Skin epidermis (tissue), 12 donors: ENCODE measurements at regions not wholly inside any gene's neighbourhood (a gene's known extent, or its start where the extent isn't known, plus 50 kb on each side); places are given as distances from the start of the nearest gene placed in this dataset.

Experiments used
- H3K27ac ChIP-seq, 21 experiments: fragments of 200-600 bp; sonication (generic) in 11 of 21; one replicate each; pipeline ENCODE4 v1.5.0; 2020; ENCODE audit warnings: mild to moderate bottlenecking in 3 of 21, inconsistent platforms in 2 of 21, moderate library complexity in 2 of 21
- H3K4me3 ChIP-seq, 7 experiments: fragments of 200-600 bp; sonication (generic) in 2 of 7; one replicate each; pipeline ENCODE4 v1.5.0; 2020; ENCODE audit warnings: inconsistent platforms in 2 of 7, mild to moderate bottlenecking in 2 of 7, moderate library complexity in 1 of 7

DNA sequence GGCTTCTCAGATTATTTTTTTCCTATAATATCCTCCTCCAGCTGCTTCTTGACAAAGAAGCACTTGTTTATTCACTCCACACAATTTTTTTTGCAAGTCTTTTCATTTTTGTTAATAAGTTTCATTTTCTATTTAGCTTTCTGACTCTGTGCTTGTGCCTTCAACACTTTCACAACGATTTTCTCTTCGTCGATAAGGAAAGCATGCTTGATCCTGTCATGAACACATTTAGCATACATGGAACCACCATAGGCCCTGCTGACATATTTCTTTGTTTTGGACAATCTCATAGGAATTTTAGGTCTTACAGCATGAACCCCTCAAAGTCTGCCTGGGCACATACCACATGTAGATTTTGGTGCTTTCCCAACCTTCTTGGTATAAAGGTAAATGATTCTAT is 346.0 kb downstream of the KCNRG start:
- Histone ChIP-seq H3K4me3 (no peak overlapping the region), H3K27ac (peak overlapping the region in 1 of 21 experiments; percentile 53)

DNA sequence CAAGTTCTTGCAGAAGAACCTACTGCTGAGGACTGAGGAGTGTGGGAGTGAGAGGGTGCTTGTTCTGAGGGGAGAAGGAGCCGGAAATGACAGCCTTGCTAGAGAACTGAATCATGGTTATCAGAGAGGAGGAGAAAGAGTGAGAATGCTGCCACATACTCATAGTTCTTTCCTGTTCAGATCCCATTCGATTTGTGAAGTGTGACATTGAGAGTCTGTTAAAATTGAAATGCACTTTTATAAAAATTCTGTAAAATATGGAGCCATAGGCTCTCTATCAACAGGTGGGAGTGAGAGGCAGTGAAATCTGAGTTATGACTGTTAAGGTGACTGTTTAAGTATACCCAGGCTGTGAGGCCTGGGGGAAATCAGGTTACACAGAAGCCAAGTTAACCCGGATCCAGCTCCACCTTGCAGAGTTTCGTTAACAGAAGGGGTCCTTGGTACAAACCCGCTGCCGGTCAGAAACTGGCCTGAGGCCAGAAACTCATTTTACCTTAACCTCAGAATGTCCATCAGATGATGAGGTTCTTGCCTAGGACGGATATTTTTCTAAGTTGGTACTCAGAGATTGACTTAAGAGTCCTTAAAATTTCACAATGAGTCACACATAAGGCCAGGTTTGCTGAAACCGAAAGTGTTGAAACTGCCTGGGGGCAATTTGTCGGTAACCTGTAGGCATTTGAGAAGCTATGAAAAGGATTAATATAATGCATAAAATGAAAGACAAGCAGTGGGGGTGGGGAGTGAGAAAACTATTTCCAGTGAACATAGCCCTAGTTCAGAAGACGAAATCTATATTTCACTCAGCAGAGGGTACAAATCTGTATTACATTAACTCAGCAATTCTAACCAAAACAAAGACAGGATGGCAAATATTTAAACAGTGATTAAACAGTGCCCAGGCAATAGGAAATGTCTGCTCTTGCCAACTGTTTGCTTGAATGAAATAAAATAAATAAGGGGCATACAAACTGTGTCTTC is 350.5 kb downstream of the KCNRG start:
- no peak overlapping the region for H3K4me3 ChIP-seq

DNA sequence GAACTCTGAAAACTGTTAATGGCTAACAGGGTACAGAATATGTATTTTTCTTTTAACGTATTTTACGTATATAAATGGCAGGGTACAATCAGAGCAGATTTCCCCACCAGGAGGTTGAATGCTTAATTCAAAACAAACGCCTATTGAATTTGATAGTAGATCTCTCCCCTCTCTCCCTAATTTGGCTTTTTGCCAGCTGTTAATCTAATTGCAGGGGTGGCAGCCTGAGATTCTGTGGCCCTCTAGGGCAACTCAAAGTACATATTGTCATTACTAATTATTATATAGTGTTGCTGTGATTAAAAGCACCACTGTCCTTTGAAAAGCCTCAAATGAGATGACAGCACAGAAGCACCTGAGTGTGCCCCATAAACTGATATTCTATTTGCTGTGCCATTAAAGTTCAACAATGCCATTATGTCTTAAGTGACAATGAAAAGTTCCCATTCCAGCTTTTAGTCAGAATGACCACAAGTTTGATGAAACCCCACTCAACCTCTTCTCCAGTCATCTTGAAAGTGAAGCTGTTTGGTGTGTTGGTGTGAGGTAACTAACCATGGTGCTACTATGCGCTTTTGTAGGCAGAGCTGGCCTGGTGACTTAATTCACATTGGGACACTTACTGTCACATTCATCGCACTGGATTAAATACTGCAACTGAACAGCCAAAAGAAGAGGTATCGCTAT is 351.4 kb downstream of the KCNRG start:
- Histone ChIP-seq H3K4me3 (no peak overlapping the region), H3K27ac (peak overlapping the region in 8 of 21 experiments; percentile 1 to 85 (median 44))

More for the DNA sequence above, 350.5 kb downstream of the KCNRG start:
- peak overlapping the region in 9 of 21 experiments; percentile 1 to 85 (median 50) for H3K27ac ChIP-seq

DNA sequence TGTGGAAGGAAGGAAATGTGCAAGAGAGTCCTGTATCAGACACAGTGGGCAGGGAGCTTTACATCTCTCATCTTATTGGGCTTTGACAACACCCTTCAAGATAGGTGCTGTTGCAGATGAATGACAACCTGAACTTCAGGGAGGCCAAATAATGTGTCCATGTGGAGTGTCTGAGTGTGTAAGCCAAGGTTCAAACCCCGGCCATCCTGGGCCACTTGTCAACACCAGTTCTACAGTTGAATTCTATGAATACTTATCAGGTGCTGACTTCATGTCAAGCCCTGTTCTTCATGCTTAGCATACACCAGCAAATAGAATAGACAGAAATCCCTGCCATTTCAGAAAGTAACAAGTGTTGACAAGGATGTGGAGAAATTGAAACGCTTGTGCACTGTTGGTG is 354.4 kb downstream of the KCNRG start:
- H3K27ac ChIP-seq, result no peak overlapping the region

DNA sequence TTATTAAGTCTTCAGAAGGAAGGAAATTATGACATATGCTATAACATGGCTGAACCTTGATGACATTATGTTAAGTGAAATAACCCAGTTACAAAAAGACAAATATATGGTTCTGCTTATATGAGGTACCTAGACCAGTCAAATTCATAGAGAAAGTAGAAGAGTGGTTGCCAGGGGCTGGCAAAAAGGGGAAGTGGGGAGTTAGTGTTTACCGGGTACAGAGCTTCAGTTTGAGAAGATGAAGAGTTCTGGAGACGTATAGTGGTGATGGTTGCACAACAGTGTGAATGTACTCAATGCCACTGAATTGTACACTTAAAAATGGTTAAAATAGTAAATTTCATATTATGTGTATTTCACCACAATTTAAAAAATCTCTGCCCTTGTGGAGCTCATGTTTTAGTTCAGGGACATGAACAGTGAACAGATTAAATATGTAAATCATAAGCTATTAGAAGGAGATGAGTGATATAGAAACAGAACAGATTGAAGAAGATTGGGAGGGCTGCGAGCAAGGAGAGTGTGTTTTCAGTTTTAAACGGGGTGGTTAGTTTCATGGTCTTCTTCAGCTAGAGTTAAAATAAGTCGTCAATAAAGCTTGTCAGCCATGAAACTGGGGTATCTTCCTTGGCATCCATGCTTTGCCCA is 355.2 kb downstream of the KCNRG start:
- Histone ChIP-seq H3K4me3 (no peak overlapping the region), H3K27ac (no peak overlapping the region)

More for the DNA sequence above, 354.4 kb downstream of the KCNRG start:
- no peak overlapping the region for H3K4me3 ChIP-seq

DNA sequence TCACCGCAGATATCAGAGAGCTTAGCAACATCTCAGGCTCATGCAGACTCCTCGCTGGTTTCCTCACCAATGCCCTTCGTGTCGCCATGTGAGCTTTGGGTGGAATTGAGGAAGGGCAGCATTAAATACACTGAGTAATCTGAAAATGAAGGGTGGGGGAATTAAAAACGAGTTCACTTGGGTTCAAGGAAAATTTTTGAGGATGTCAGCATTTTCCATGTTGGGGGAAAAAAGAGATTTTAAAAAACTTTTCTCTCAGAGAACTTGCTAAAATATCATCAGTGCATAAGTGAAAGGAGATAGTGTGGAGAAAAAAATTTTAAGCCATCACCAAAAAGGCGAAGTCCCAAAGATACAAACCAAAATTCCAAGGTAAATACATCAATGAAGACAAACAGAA is 359.3 kb downstream of the KCNRG start:
- Histone ChIP-seq H3K4me3 (no peak overlapping the region), H3K27ac (no peak overlapping the region)

DNA sequence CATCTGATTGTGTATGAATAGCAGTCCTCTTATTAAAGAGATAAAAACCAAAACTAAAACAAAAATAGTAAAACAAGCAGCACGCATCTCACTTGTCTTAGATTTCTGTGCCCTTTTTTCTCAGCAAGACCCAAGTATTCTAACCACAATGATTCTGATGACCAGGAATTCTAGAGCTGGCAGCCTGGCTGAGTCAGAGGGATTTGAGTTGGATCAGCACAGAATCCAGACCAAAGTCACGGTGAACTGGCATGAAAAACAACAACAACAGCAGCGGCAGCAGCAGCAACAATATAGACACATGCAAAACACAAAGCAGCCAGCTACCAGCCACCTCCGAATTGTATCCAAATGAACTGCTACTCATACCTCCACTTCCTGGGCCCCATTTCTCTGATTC is 360.5 kb downstream of the KCNRG start:
- no peak overlapping the region for H3K4me3 ChIP-seq
- no peak overlapping the region for H3K27ac ChIP-seq

DNA sequence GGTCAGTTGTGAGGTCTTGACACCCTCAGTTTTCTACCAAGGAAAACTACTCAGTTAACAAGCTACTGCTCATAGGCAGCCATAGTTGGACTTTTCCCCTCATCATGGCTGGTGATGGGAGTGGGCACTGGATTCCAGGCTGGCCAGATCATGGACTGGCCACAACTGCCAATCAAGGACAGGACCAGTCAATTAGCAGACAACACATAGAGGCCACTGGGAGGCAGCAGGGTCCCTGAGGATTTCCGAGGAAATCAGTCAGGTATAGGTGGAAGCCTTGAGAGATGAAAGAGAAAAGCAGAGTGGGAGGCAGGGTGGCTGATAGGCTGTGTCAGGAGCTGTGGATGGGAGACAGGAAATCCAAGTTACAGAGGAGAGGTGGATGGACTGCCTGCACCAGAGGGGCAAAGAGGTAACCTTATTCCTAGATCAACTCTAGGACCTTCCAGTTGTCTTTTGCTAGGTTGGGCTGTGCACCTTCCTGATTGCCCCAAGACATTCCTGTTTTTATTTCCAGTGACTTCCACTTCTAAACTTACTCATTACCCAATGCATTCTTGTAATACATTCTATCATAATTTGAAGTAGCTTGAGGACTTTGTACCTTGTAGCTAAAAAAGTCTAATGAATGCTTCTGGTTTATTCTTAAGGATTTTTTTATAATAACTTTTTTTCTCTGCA is 361.8 kb downstream of the KCNRG start:
- Histone ChIP-seq H3K27ac (no peak overlapping the region), H3K4me3 (no peak overlapping the region)

DNA sequence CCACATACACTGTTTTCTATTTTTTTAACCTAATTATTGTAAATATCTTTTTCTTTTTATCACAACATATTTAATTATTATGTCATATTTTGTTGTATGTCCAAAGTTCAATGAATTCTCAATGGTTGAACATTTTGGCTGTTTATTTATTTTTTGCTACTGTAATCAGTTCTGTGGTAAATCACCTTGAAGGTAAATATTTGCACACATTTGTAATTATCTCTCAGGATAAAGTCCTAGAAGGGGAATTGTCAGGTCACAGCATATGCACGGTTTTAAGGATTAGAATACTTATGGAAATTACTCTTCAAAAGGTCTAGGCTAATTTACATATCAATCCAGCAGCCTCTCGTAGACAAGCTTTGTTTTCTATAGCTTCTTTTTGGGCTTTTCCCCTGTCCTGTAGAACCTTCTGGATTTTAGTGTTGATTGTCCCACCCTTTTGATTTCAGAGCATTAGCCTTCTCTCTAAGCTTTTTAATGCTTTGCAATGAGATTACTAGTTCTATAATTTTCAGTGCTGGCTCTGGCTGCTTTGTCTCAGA is 362.6 kb downstream of the KCNRG start:
- H3K27ac ChIP-seq, result no peak overlapping the region
- no peak overlapping the region for H3K4me3 ChIP-seq

DNA sequence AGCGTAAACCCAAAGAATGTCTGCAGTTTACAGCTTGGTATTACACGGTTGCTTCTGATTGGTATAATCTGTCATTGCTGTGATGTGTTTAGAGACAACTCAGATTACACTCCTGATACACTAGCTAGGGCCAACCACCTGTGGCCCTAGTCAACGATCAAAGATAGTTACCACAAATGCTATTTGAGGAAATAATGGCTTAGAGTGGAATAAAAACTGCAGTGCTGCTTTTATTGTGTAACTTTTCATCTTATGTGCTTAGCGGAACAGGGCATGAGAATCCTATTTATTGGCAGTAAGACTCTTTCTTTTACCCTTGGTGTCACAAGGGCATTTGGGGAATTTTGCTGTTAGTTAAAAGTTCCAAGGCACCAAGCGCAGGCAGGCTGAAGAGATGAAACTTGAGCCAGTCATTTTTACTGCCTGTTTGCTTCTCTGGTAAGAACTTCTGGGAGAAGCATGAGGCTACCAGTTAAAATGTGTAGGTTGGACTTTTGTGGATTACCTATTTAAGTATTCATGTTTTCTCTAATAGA is 363.3 kb downstream of the KCNRG start:
- no peak overlapping the region for H3K4me3 ChIP-seq
- H3K27ac ChIP-seq, result no peak overlapping the region

DNA sequence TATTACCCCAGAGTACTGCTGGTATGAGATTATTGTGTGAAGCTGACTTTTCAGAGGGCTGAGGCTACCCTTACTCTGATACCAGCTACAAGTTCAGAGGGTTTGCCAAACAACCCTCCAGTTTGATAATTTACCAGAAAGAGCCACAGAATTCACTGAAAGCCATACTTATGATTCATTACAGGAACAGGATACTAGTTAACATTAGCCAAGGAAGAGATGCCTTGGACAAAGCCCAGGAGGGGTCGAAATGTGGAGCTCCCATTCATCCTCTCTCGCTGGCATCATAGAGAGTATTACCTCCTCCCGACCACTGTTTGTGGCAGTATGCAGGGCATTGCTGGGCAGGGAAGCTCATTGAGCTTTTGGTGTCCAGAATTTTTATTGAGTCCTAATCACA is 364.3 kb downstream of the KCNRG start:
- H3K27ac ChIP-seq, result no peak overlapping the region
- H3K4me3 ChIP-seq, result no peak overlapping the region

DNA sequence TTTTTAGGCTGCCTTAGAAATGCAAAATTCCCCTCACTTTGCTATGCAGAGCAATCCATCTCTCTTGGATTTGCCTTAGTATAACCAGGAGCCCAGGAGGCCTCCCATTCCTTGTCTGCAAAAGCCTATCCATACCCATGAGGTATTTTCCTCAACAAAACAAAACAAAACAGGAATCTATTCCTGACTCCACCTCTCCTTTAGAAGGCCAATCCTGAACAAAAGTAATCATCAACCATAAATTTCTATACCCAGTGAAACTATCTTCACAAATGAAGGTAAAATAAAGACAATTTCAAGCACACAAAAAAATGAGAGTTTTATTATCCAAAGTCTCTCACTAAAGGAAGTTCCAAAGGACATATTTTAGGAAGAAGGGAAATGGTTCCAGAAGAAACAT is 365.7 kb downstream of the KCNRG start:
- no peak overlapping the region for H3K27ac ChIP-seq
- H3K4me3 ChIP-seq, result no peak overlapping the region

DNA sequence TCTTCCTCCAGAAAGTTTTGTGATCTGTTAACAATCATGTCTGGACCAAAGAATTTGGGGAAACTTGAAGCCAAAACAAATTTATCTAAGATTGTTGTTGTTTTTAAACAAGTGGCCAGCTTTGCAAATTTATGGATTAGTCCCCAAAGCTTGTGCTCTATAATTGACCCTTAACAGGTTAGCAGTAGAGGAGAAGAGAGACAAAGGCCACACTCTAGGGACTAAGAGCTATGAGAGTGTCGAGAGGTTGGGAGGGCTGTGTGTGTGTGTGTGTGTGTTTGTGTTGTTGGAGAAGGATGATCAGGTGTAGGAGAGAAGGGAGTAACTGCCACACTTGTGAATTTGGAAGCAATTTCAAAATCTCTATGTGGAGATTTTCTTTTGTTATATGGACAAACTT is 367.3 kb downstream of the KCNRG start:
- Histone ChIP-seq H3K4me3 (no peak overlapping the region), H3K27ac (no peak overlapping the region)

DNA sequence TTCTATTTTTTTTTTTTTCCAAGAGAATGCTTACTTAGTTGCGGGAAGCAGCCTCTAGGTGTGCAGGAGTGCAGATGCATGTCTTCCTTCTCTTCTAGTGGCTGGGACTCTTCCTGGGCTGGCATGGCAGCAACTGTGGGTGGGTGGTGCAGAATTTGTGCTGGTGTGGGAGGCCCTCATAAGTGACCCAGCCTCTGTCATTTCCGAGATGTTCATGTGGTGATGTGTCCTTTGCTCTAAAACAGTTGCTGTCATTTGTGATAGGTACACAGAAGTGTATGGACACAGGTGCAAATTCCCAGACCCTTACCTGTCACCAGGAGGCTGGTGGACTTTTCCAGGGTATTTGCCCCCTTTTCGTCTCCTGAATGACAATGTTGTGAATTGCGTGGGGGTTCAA is 367.7 kb downstream of the KCNRG start:
- Histone ChIP-seq H3K4me3 (no peak overlapping the region), H3K27ac (no peak overlapping the region)

DNA sequence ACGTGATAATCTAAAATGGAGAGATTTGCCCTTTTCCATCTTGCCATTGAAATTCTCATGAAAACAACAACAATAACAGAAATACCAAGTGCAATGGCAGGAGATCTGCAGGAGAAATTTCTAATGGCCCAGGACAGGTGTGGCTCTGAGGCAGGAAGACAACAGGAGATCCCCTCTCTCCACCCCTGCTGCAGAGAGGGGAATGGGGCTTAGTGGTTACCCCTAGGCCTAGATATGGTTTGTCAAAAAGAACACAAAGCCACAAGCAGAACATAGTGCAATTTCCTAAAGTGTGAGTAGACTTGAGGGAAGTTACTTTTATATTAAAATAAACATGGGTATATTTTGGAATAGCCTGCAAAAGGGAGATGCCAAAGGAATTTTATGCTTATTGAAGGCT is 369.5 kb downstream of the KCNRG start:
- Histone ChIP-seq H3K27ac (no peak overlapping the region), H3K4me3 (no peak overlapping the region)

DNA sequence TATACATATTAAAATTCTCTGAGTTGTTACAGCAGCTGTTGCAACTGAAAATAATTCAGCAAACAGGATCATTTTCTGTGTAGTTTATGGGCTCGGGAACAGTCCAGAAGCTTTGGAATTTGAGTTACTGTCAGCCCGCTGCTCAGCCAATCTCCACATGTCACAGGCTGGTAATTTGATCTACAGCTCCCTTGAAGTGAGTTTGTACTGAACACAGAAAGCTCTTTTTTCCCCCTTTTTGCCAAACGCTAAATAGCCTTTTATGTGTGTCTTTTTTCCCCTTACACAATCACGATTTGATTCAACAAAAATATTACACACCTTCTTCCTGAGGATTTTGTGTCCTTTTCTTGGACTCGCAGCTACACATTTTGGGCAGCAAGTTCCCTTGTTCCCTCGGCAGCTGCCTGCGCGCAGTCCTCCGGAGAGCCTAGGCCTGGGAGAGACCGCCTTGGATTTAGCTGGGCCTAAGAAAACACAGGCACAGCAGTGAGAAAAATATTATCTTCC is 371.4 kb downstream of the KCNRG start:
- no peak overlapping the region for H3K4me3 ChIP-seq
- peak overlapping the region in 3 of 21 experiments; percentile 22 to 50 (median 31) for H3K27ac ChIP-seq

DNA sequence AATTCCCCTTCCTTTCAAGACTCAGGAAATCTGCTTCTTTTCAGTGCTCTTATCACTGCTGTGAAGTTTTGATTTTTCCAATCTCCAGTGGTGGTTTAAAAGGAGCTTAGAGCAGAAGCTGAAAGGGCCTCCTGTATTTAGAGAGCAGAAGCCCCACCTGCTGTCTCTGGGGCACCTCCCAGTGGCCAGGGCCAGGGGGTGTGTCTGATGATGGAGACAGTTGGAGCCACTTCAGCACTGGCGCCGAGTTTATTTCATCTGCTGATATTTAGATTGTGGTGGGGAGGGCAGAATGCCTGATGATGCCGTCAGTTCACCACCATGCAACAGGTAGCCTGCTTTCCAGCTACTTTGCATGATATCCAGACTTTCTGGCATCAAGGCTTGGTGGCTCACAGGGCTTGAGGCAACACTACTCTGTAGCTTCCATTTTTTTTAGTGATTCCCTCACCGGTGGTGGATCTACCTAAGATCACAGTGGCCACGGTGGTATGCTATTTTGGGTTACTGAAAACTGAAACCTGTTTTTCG is 371.9 kb downstream of the KCNRG start:
- no peak overlapping the region for H3K4me3 ChIP-seq

DNA sequence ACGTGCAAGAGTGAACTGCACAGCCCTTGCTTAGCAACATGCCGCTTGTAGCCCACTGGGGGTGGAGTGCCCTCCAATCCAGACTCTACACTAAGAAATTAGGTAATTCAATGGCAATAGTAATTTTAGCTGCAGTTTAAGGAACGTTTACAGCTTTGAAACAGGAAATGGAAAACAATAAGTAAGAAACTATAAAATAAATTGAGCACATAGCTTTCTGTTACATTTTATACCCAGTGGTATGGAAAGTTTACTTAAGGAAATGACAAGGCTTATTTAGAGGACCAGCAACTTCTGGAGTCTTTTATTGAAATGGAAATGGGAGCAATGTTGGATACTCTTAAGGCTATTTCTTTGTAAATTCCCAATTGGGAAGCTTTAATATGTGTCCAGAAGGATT is 373.2 kb downstream of the KCNRG start:
- Histone ChIP-seq H3K27ac (no peak overlapping the region), H3K4me3 (no peak overlapping the region)

More for the DNA sequence above, 371.9 kb downstream of the KCNRG start:
- peak overlapping the region in 3 of 21 experiments; percentile 22 to 50 (median 31) for H3K27ac ChIP-seq

DNA sequence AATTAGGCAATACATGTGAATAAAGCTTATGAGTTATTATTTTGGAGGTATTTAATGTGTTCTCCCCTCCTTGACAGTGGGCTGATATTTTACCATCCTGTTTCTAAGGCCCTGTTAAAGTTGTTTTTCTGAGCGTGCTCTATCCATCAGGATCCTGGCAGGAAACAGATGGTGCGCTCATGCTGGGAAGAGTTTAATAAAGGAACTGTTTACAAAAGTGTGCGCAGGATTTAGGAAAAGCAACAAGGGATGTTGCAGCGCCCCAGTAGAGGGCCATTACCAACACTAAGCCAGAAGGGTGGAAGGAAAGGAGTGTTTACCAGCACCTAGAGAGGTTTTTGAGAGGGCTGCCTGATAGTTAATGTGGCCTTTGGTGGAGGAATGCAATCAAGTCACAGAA is 374.5 kb downstream of the KCNRG start:
- H3K4me3 ChIP-seq, result no peak overlapping the region
- H3K27ac ChIP-seq, result no peak overlapping the region
